Neural cell (in vitro differentiated cells): ENCODE measurements at regions not wholly inside any gene's neighbourhood (a gene's known extent, or its start where the extent isn't known, plus 50 kb on each side); places are given as distances from the start of the nearest gene placed in this dataset.
A peak's percentile ranks its signal among the peaks of the same experiment; 100 is the strongest.

Experiments used
- H2AFZ ChIP-seq: fragments of 200-600, 300-800 bp; sonication (generic), shearing (Covaris generic); 2 replicates; pipeline ENCODE4 v1.6.0; 2014; ENCODE audit warnings: low read depth, mild to moderate bottlenecking, antibody characterized with exemption, low read length, moderate library complexity
- H3F3A ChIP-seq: fragments of 200-600 bp; shearing (Covaris generic); 2 replicates; pipeline ENCODE4 v1.6.1; 2016; ENCODE audit warnings: mild to moderate bottlenecking, moderate library complexity, mixed read lengths, antibody characterized with exemption, low read length; ENCODE audit not compliant: insufficient read depth, poor library complexity, severe bottlenecking
- H3K27ac ChIP-seq: fragments of 200-600, 300-800 bp; sonication (generic), shearing (Covaris generic); 2 replicates; pipeline ENCODE4 v1.5.1; 2014; ENCODE audit warnings: mild to moderate bottlenecking, low read length, moderate library complexity
- H3K27me3 ChIP-seq: fragments of 300-800, 200-600 bp; sonication (generic), shearing (Covaris generic); 2 replicates; pipeline ENCODE4 v1.6.0; 2014; ENCODE audit warnings: mild to moderate bottlenecking, low read depth, low read length, moderate library complexity; ENCODE audit not compliant: insufficient read depth
- H3K36me3 ChIP-seq: fragments of 300-800, 200-600 bp; sonication (generic), shearing (Covaris generic); 2 replicates; pipeline ENCODE4 v1.5.1; 2014; ENCODE audit warnings: mild to moderate bottlenecking, antibody characterized with exemption, low read length, moderate library complexity; ENCODE audit not compliant: insufficient read depth
- H3K4me2 ChIP-seq: fragments of 300-800, 200-600 bp; sonication (generic), shearing (Covaris generic); 2 replicates; pipeline ENCODE4 v1.6.0; 2014; ENCODE audit warnings: mild to moderate bottlenecking, low read length
- H3K4me3 ChIP-seq: fragments of 300-800, 200-600 bp; sonication (generic), shearing (Covaris generic); 2 replicates; pipeline ENCODE4 v1.5.1; 2014; ENCODE audit warnings: mild to moderate bottlenecking, low read length, moderate library complexity
- H3K79me2 ChIP-seq: fragments of 200-600 bp; shearing (Covaris generic); replicated peaks from 2 replicates; pipeline ENCODE4 v1.6.0; 2014; ENCODE audit warnings: mild to moderate bottlenecking, low read length, moderate library complexity; ENCODE audit not compliant: insufficient read depth
- H3K9ac ChIP-seq: fragments of 300-800, 200-600 bp; sonication (generic), shearing (Covaris generic); 2 replicates; pipeline ENCODE4 v1.6.1; 2016; ENCODE audit warnings: mild to moderate bottlenecking, low read length, mixed read lengths
- H3K9me2 ChIP-seq: fragments of 200-600 bp; shearing (Covaris generic); 2 replicates; pipeline ENCODE4 v1.6.1; 2016; ENCODE audit warnings: mild to moderate bottlenecking, low read length, mixed read lengths; ENCODE audit not compliant: insufficient read depth
- H3K9me3 ChIP-seq: fragments of 200-600, 300-800 bp; sonication (generic), shearing (Covaris generic); 2 replicates; pipeline ENCODE4 v1.6.1; 2016; ENCODE audit warnings: mild to moderate bottlenecking, mixed run types, low read length, moderate library complexity, mixed read lengths
- H4K20me1 ChIP-seq: fragments of 200-600 bp; shearing (Covaris generic); 2 replicates; pipeline ENCODE4 v1.6.1; 2016; ENCODE audit warnings: mild to moderate bottlenecking, mixed run types; ENCODE audit not compliant: insufficient read depth
- EP300 ChIP-seq: fragments of 450-650 bp; conservative IDR thresholded peaks from 2 replicates; pipeline ENCODE4 v1.6.1; 2014; ENCODE audit warnings: antibody characterized with exemption, mild to moderate bottlenecking, moderate library complexity; ENCODE audit not compliant: poor library complexity, severe bottlenecking
- EZH2 ChIP-seq: fragments of 200-600, 300-800 bp; shearing (Covaris generic), sonication (generic); IDR thresholded peaks from 2 replicates; pipeline ENCODE4 v1.6.1; 2014; ENCODE audit warnings: antibody characterized with exemption, low read length, borderline replicate concordance, mild to moderate bottlenecking; ENCODE audit not compliant: insufficient read depth, poor library complexity, severe bottlenecking
- MXI1 ChIP-seq: fragments of 450-650 bp; conservative IDR thresholded peaks from 2 replicates; pipeline ENCODE4 v1.6.1; 2014; ENCODE audit warnings: antibody characterized with exemption, mild to moderate bottlenecking; ENCODE audit not compliant: poor library complexity, severe bottlenecking
- POLR2AphosphoS5 ChIP-seq: IDR thresholded peaks from 2 replicates; pipeline ENCODE4 v1.6.1; 2012
- RAD21 ChIP-seq: fragments of 450-650 bp; conservative IDR thresholded peaks from 2 replicates; pipeline ENCODE4 v1.6.1; 2014; ENCODE audit warnings: antibody characterized with exemption, mild to moderate bottlenecking, moderate library complexity
- TAF1 ChIP-seq: IDR thresholded peaks from 2 replicates; pipeline ENCODE4 v1.6.1; 2012; ENCODE audit warnings: low read depth
- TF ChIP-seq, protein P1 (sequence below): fragments of 450-650 bp; IDR thresholded peaks from 2 replicates; pipeline ENCODE4 v1.5.1; 2014; ENCODE audit warnings: antibody characterized with exemption, mild to moderate bottlenecking, moderate library complexity; ENCODE audit not compliant: poor library complexity, severe bottlenecking

DNA sequence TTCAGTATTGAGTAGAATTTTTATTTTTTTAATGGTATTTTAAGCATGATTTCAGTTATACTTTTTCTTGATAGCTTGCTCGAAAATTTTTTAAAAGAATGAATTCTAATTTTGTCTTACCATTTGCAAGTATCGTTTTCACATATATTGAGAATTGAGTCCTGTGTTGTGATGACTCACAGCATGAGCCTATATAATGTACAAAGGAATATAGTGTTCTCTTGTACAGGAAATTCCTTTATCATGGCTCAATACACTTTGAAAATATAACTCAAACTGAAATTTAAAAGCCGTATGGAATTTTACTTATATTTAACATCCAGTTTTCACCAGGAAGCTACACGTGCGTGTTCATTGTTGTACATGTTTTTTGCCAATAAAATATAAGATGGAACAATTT is 161.1 kb upstream of the TMTC4 start:
- no peak overlapping the region for H3K4me3 ChIP-seq
- H4K20me1 ChIP-seq = no peaks in the 10 kb centered on the region
- H3K4me2 ChIP-seq = no peak overlapping the region
- H3K27me3 ChIP-seq = no peaks in the 10 kb centered on the region
- TF ChIP-seq, protein P1, sequence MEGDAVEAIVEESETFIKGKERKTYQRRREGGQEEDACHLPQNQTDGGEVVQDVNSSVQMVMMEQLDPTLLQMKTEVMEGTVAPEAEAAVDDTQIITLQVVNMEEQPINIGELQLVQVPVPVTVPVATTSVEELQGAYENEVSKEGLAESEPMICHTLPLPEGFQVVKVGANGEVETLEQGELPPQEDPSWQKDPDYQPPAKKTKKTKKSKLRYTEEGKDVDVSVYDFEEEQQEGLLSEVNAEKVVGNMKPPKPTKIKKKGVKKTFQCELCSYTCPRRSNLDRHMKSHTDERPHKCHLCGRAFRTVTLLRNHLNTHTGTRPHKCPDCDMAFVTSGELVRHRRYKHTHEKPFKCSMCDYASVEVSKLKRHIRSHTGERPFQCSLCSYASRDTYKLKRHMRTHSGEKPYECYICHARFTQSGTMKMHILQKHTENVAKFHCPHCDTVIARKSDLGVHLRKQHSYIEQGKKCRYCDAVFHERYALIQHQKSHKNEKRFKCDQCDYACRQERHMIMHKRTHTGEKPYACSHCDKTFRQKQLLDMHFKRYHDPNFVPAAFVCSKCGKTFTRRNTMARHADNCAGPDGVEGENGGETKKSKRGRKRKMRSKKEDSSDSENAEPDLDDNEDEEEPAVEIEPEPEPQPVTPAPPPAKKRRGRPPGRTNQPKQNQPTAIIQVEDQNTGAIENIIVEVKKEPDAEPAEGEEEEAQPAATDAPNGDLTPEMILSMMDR = no peak
- TF ChIP-seq EZH2 = no peak
- no peak for TF ChIP-seq POLR2AphosphoS5
- no peak for TF ChIP-seq EP300
- no peaks in the 10 kb centered on the region for H3K36me3 ChIP-seq
- no peak overlapping the region for H2AFZ ChIP-seq
- no peaks in the 10 kb centered on the region for H3K9me3 ChIP-seq
- no peak overlapping the region for H3K9ac ChIP-seq
- no peaks in the 10 kb centered on the region for H3K79me2 ChIP-seq
- H3F3A ChIP-seq = no peaks in the 10 kb centered on the region
- H3K9me2 ChIP-seq = no peaks in the 10 kb centered on the region
- no peak overlapping the region for H3K27ac ChIP-seq

DNA sequence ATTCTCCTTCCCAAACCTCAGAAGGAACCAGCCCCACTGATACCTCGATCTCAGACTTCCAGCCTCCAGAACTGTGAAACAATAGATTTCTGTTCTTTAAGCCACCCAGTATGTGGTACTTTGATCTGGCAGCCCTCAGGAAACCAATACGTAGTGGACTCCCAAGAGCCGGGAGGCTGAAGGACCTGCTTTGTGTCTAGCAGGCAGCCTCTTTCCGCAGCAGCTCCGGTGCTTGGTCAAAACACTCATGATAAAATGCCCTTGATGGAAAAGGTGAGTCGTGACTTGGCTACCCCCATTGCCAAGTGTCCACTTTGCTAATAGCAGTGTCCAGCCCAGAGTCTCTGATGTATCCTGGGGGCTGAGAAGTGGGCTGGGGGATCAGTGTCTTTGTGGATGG is 158.8 kb upstream of the TMTC4 start:
- H2AFZ ChIP-seq = no peak overlapping the region
- H3K9me2 ChIP-seq = no peaks in the 10 kb centered on the region
- H3K27ac ChIP-seq = no peak overlapping the region
- no peak for TF ChIP-seq MXI1
- no peaks in the 10 kb centered on the region for H4K20me1 ChIP-seq
- H3K9ac ChIP-seq = no peak overlapping the region
- no peak overlapping the region for H3K4me3 ChIP-seq
- H3K79me2 ChIP-seq = no peaks in the 10 kb centered on the region
- H3K36me3 ChIP-seq = no peaks in the 10 kb centered on the region
- H3K27me3 ChIP-seq = no peaks in the 10 kb centered on the region
- H3K9me3 ChIP-seq = no peaks in the 10 kb centered on the region
- no peak overlapping the region for H3K4me2 ChIP-seq
- no peaks in the 10 kb centered on the region for H3F3A ChIP-seq

DNA sequence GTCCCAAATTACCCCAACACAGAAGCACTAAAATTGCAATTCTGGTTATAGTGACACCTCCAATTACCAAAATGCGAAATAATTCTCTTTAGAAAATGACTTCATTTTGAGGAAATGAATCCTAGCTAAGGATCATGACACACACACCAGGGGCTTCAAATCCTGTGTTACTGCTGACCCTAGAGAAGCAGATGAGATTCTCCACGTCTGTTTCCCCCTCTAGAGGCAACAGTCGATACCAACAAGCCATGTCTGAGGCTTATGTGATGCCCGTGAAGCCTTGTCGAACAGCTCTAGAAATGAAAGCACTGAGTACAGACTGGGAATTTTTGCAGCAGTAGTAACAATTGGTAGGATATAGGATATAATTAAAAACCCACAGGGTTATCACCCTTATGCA is 153.6 kb upstream of the TMTC4 start:
- H3F3A ChIP-seq = no peaks in the 10 kb centered on the region
- no peak overlapping the region for H3K4me3 ChIP-seq
- no peak overlapping the region for H3K27ac ChIP-seq
- no peaks in the 10 kb centered on the region for H3K79me2 ChIP-seq
- TF ChIP-seq TAF1 (no peak), RAD21 (peak; percentile 24)
- TF ChIP-seq, protein P1 = peak; percentile 36
- no peak overlapping the region for H2AFZ ChIP-seq
- H3K9me2 ChIP-seq = no peaks in the 10 kb centered on the region
- H4K20me1 ChIP-seq = no peaks in the 10 kb centered on the region
- H3K9me3 ChIP-seq = no peaks in the 10 kb centered on the region
- H3K36me3 ChIP-seq = no peaks in the 10 kb centered on the region
- H3K27me3 ChIP-seq = no peaks in the 10 kb centered on the region
- no peak overlapping the region for H3K9ac ChIP-seq
- no peak overlapping the region for H3K4me2 ChIP-seq
